B cell (primary cell): ENCODE measurements at regions not wholly inside any gene's neighbourhood (a gene's known extent, or its start where the extent isn't known, plus 50 kb on each side); places are given as distances from the start of the nearest gene placed in this dataset.

Source experiments
- ATAC-seq: fragments of 200-7000 bp; cut with Tn5 transposase; one replicate; pipeline ENCODE4 v1.10.0; 2021; ENCODE audit warnings: low read depth, mild to moderate bottlenecking, moderate number of reproducible peaks, moderate library complexity
- CTCF ChIA-PET: fragments of 350-600 bp; sonication (Branson Sonifier 250); formaldehyde crosslinking; loops from one replicate; lab custom pipeline; 2021; ENCODE audit warnings: antibody characterized with exemption, inconsistent platforms; lab: Charles Lee
- POLR2A ChIA-PET: fragments of 350-600 bp; sonication (Branson Sonifier 250); formaldehyde crosslinking; loops from one replicate; lab custom pipeline; 2021; ENCODE audit warnings: antibody characterized with exemption; lab: Charles Lee
- DNase-seq: peaks from one replicate; pipeline ENCODE4 v3.0.0; 2013
- H2AFZ ChIP-seq: 2 replicates; pipeline ENCODE4 v1.6.1; 2012; ENCODE audit warnings: mild to moderate bottlenecking, low read depth, low read length; ENCODE audit not compliant: insufficient read depth, poor library complexity, severe bottlenecking
- H3K27ac ChIP-seq, 2 donors: 1 replicate in 1 of 2; 2 replicates in 1 of 2; pipeline ENCODE4 v1.5.1; 2012 to 2013; ENCODE audit warnings: low read length in 2 of 2, mild to moderate bottlenecking in 2 of 2, moderate library complexity in 1 of 2
- H3K27me3 ChIP-seq, 4 experiments: fragments of 200-600 bp in 1 of 4; sonication (generic) in 1 of 4; replicated peaks in 1 of 4; 1 replicate in 2 of 4; 2 replicates in 2 of 4; pipeline versions ENCODE4 v1.6.1 to v1.7.0; 2013 to 2016; ENCODE audit warnings: low read length in 3 of 4, mild to moderate bottlenecking in 2 of 4, mixed read lengths in 1 of 4, moderate library complexity in 1 of 4; ENCODE audit not compliant: insufficient read depth in 4 of 4, control insufficient read depth in 3 of 4; ENCODE audit errors: control extremely low read depth in 1 of 4
- H3K36me3 ChIP-seq, 2 experiments: replicated peaks in 1 of 2; 1 replicate in 1 of 2; 2 replicates in 1 of 2; pipeline versions ENCODE4 v1.6.1 to v1.7.1; 2013; ENCODE audit warnings: low read length in 1 of 2; ENCODE audit not compliant: insufficient read depth in 2 of 2, control insufficient read depth in 1 of 2; ENCODE audit errors: control extremely low read depth in 1 of 2, extremely low read depth in 1 of 2
- H3K4me1 ChIP-seq, 2 donors: fragments of 200-600 bp in 1 of 2; sonication (generic) in 1 of 2; 1 replicate in 1 of 2; 2 replicates in 1 of 2; pipeline versions ENCODE4 v1.5.1 to v1.6.1; 2013 to 2017; ENCODE audit warnings: low read length in 2 of 2; ENCODE audit not compliant: control insufficient read depth in 2 of 2, insufficient read depth in 2 of 2
- H3K4me2 ChIP-seq: replicated peaks from 2 replicates; pipeline ENCODE3; 2012; ENCODE audit warnings: mild to moderate bottlenecking, low read depth, low read length; ENCODE audit not compliant: poor library complexity, severe bottlenecking
- H3K4me3 ChIP-seq, 5 experiments: fragments of 200-600 bp in 1 of 5; sonication (generic) in 1 of 5; 1 replicate in 3 of 5; 2 replicates in 2 of 5; pipeline versions ENCODE4 v1.5.1 to v1.7.0; 2011 to 2016; ENCODE audit warnings: low read length in 4 of 5, mild to moderate bottlenecking in 4 of 5, low read depth in 2 of 5, control low read depth in 1 of 5, moderate library complexity in 1 of 5; ENCODE audit not compliant: insufficient read depth in 1 of 5; ENCODE audit errors: control extremely low read depth in 1 of 5, extremely low read depth in 1 of 5
- H3K79me2 ChIP-seq: fragments of 200-600 bp; sonication (generic); one replicate; pipeline ENCODE4 v1.6.0; 2016; ENCODE audit warnings: low read length; ENCODE audit not compliant: control insufficient read depth, insufficient read depth
- H3K9ac ChIP-seq: fragments of 200-600 bp; sonication (generic); 2 replicates; pipeline ENCODE4 v1.6.1; 2017; ENCODE audit warnings: mild to moderate bottlenecking, low read length, moderate library complexity
- H3K9me3 ChIP-seq, 3 donors: one replicate each; pipeline versions ENCODE4 v1.6.1 to v1.7.1; 2013; ENCODE audit warnings: low read length in 2 of 3; ENCODE audit not compliant: control insufficient read depth in 2 of 3, insufficient read depth in 1 of 3; ENCODE audit errors: control extremely low read depth in 1 of 3
- H4K20me1 ChIP-seq: 2 replicates; pipeline ENCODE4 v1.6.0; 2012; ENCODE audit warnings: mild to moderate bottlenecking, low read length; ENCODE audit not compliant: insufficient read depth, control insufficient read depth, poor library complexity, severe bottlenecking
- H3K27ac Mint-ChIP-seq: one replicate; pipeline ENCODE4 v1.8.0; 2021; ENCODE audit warnings: mixed read lengths
- H3K27me3 Mint-ChIP-seq: one replicate; pipeline ENCODE4 v1.8.0; 2021; ENCODE audit warnings: mixed read lengths
- H3K4me1 Mint-ChIP-seq: one replicate; pipeline ENCODE4 v1.8.0; 2021; ENCODE audit warnings: mixed read lengths
- H3K4me3 Mint-ChIP-seq: one replicate; pipeline ENCODE4 v1.8.0; 2021; ENCODE audit warnings: mixed read lengths
- H3K9me3 Mint-ChIP-seq: one replicate; pipeline ENCODE4 v1.8.0; 2022; ENCODE audit warnings: mixed read lengths; ENCODE audit not compliant: insufficient read depth
- EZH2 ChIP-seq: IDR thresholded peaks from 2 replicates; pipeline ENCODE4 v1.6.1; 2012; ENCODE audit warnings: borderline replicate concordance, low read depth, mild to moderate bottlenecking, moderate library complexity, low read length; ENCODE audit not compliant: insufficient read depth, poor library complexity, severe bottlenecking
- WGBS: methylation state at CpG from one replicate; pipeline ENCODE4 v1.1.5; 2013; ENCODE audit warnings: missing lambda C conversion rate; ENCODE audit not compliant: insufficient coverage; 5-methylcytosine and 5-hydroxymethylcytosine counted together
- intact Hi-C: fragments of 100-400 bp; cut with micrococcal nuclease; formaldehyde crosslinking; loops from one replicate; pipeline ENCODE4 v1.10.0; 2022
- TF ChIP-seq, protein P1 (sequence below): fragments of 200-600 bp; IDR thresholded peaks from one replicate; pipeline ENCODE4 v1.8.0; 2022; ENCODE audit warnings: antibody characterized with exemption, mild to moderate bottlenecking

DNA sequence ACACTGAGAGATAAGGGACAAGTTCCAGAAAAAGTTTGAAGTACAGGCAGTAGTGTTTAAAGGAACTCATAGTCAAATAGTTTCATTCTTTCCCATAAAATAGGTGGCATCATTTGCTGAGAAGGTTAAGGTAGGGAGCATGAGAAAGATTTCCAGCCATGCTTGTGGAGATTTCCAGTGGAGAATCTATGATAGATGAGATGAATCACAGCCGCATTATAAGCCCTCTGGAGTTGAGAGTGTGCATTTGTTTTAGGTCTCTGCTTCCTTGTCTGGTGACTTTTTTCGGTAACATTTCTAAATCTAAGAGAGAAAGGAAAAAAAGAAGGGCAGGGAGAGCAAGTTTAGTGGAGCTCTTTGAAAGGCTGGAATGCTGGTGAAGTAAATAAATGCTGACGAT lies 108.7 kb downstream of the DISP1 start:
- ChIA-PET POLR2A (no interaction called here), CTCF (no interaction called here)
- peaks cover 3% of the 10 kb centered on the region for H3K4me1 Mint-ChIP-seq
- Histone ChIP-seq H3K4me1 (no peaks in the 10 kb centered on the region), H3K36me3 (no peaks in the 10 kb centered on the region), H2AFZ (no peak overlapping the region), H3K27me3 (no peaks in the 10 kb centered on the region), H3K9ac (no peak overlapping the region), H3K27ac (no peak overlapping the region), H3K79me2 (no peaks in the 10 kb centered on the region), H3K4me2 (no peak overlapping the region), H3K9me3 (no peaks in the 10 kb centered on the region), H3K4me3 (no peak overlapping the region), H4K20me1 (no peaks in the 10 kb centered on the region)
- H3K4me3 Mint-ChIP-seq, result no peak overlapping the region
- TF ChIP-seq, protein P1, sequence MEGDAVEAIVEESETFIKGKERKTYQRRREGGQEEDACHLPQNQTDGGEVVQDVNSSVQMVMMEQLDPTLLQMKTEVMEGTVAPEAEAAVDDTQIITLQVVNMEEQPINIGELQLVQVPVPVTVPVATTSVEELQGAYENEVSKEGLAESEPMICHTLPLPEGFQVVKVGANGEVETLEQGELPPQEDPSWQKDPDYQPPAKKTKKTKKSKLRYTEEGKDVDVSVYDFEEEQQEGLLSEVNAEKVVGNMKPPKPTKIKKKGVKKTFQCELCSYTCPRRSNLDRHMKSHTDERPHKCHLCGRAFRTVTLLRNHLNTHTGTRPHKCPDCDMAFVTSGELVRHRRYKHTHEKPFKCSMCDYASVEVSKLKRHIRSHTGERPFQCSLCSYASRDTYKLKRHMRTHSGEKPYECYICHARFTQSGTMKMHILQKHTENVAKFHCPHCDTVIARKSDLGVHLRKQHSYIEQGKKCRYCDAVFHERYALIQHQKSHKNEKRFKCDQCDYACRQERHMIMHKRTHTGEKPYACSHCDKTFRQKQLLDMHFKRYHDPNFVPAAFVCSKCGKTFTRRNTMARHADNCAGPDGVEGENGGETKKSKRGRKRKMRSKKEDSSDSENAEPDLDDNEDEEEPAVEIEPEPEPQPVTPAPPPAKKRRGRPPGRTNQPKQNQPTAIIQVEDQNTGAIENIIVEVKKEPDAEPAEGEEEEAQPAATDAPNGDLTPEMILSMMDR, result no peak
- no peak for TF ChIP-seq EZH2
- intact Hi-C loops, result no loop called here
- DNase-seq (no peak), ATAC-seq (no peak)
- H3K27me3 Mint-ChIP-seq, result no peaks in the 10 kb centered on the region
- no peaks in the 10 kb centered on the region for H3K9me3 Mint-ChIP-seq
- 100% methylated on average over 3 of the region's 3 CpGs for WGBS
- H3K27ac Mint-ChIP-seq, result no peak overlapping the region

DNA sequence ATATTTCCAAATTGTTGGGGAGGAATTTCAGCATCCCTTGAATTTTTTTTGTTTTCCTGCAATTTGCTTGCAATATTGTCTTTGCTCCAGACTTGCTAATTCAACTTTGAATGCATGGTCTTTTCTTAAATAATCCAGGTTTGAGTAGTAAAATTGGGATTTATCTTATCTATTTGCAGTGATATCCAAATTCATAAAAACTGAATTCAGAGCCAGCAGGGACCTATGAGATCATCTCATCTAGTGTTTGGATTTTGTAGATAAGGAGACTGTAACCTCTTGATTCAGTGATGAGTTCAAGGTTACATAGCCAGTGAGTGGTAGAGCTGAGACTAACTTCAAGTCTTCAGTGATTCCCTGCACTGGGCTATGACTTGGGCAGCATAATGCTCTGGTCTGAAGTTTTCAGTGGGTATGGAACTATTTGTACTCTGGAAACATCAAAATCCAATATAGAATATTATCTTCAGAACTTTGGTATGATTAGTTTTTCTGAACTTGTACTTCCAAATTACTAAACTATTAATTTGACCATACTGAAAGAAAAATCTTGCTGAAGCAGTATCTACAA lies 109.4 kb downstream of the DISP1 start:
- POLR2A ChIA-PET, result no interaction called here
- no peak for ATAC-seq
- TF ChIP-seq, protein P1, result no peak
- TF ChIP-seq EZH2, result no peak
- no peaks in the 10 kb centered on the region for H3K27me3 Mint-ChIP-seq
- no peaks in the 10 kb centered on the region for H3K9me3 Mint-ChIP-seq
- H3K4me1 ChIP-seq, result no peaks in the 10 kb centered on the region
- no peak overlapping the region for H3K27ac Mint-ChIP-seq
- no peak overlapping the region for H3K27ac ChIP-seq
- H3K27me3 ChIP-seq, result no peaks in the 10 kb centered on the region
- CTCF ChIA-PET, result no interaction called here
- H3K4me1 Mint-ChIP-seq, result peaks cover 3% of the 10 kb centered on the region
- no peak for DNase-seq
- H3K9me3 ChIP-seq, result no peaks in the 10 kb centered on the region
- H3K4me3 ChIP-seq, result no peak overlapping the region
- no peak overlapping the region for H2AFZ ChIP-seq
- intact Hi-C loops, result no loop called here
- no peak overlapping the region for H3K9ac ChIP-seq
- no peaks in the 10 kb centered on the region for H3K79me2 ChIP-seq
- H3K4me3 Mint-ChIP-seq, result no peak overlapping the region
- no peaks in the 10 kb centered on the region for H4K20me1 ChIP-seq
- H3K36me3 ChIP-seq, result no peaks in the 10 kb centered on the region
- H3K4me2 ChIP-seq, result no peak overlapping the region
